ENCODE measurements at regions not wholly inside any gene's neighbourhood (a gene's known extent, or its start where the extent isn't known, plus 50 kb on each side); places are given as distances from the start of the nearest gene placed in this dataset.

DNA sequence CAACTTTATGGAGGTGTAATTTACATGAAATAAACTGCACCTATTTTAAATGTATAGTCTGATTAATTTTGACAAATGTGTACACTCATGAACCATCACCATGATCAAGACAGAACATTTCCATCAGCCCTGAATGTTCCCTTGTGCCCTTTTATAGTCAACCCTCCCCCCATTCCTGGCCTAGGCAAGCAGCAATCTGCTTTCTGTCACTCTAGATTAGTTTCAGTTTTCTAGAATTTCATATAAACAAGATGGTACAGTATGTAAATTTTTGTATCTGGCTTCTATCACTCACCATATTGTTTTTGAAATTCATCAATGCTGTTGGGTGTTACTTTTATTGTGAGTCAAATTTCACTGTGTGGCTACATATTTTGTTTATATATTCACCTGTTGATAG, 234.2 kb upstream of the RPS6KA3 start:
- H3K4me1 Mint-ChIP-seq, result no peaks in the 10 kb centered on the region
- DNase-seq (ENCODE audit: low spot score), result no peak
- POLR2A ChIA-PET, result no interaction called here
- no peak overlapping the region for H3K27ac Mint-ChIP-seq
- no peak for ATAC-seq
- H3K9me3 Mint-ChIP-seq, result no peaks in the 10 kb centered on the region
- TF ChIP-seq KAT7 (CRISPR knock-in tag; IDR thresholded peaks at IDR 0.05; ENCODE audit: borderline replicate concordance), result no peak
- no peak for TF ChIP-seq GRHL2 (CRISPR knock-in tag; IDR thresholded peaks at IDR 0.05; ENCODE audit: insufficient replicate concordance, severe bottlenecking)
- TF ChIP-seq, protein P1, sequence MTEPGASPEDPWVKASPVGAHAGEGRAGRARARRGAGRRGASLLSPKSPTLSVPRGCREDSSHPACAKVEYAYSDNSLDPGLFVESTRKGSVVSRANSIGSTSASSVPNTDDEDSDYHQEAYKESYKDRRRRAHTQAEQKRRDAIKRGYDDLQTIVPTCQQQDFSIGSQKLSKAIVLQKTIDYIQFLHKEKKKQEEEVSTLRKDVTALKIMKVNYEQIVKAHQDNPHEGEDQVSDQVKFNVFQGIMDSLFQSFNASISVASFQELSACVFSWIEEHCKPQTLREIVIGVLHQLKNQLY (CRISPR knock-in tag; IDR thresholded peaks at IDR 0.05), result no peak
- TF ChIP-seq, protein P2, sequence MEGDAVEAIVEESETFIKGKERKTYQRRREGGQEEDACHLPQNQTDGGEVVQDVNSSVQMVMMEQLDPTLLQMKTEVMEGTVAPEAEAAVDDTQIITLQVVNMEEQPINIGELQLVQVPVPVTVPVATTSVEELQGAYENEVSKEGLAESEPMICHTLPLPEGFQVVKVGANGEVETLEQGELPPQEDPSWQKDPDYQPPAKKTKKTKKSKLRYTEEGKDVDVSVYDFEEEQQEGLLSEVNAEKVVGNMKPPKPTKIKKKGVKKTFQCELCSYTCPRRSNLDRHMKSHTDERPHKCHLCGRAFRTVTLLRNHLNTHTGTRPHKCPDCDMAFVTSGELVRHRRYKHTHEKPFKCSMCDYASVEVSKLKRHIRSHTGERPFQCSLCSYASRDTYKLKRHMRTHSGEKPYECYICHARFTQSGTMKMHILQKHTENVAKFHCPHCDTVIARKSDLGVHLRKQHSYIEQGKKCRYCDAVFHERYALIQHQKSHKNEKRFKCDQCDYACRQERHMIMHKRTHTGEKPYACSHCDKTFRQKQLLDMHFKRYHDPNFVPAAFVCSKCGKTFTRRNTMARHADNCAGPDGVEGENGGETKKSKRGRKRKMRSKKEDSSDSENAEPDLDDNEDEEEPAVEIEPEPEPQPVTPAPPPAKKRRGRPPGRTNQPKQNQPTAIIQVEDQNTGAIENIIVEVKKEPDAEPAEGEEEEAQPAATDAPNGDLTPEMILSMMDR (IDR thresholded peaks at IDR 0.05), result no peak
- TF ChIP-seq, protein P3, sequence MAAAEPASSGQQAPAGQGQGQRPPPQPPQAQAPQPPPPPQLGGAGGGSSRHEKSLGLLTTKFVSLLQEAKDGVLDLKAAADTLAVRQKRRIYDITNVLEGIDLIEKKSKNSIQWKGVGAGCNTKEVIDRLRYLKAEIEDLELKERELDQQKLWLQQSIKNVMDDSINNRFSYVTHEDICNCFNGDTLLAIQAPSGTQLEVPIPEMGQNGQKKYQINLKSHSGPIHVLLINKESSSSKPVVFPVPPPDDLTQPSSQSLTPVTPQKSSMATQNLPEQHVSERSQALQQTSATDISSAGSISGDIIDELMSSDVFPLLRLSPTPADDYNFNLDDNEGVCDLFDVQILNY (CRISPR knock-in tag; IDR thresholded peaks at IDR 0.05), result no peak
- no peak for TF ChIP-seq FOXJ3 (CRISPR knock-in tag; IDR thresholded peaks at IDR 0.05; ENCODE audit: borderline replicate concordance)
- TF ChIP-seq NFYB (CRISPR knock-in tag; conservative IDR thresholded peaks at IDR 0.05; ENCODE audit: low read depth), result no peak
- TF ChIP-seq, protein P4, sequence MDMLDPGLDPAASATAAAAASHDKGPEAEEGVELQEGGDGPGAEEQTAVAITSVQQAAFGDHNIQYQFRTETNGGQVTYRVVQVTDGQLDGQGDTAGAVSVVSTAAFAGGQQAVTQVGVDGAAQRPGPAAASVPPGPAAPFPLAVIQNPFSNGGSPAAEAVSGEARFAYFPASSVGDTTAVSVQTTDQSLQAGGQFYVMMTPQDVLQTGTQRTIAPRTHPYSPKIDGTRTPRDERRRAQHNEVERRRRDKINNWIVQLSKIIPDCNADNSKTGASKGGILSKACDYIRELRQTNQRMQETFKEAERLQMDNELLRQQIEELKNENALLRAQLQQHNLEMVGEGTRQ (CRISPR knock-in tag; IDR thresholded peaks at IDR 0.05), result no peak
- no peak for TF ChIP-seq ZNF138 (CRISPR knock-in tag; conservative IDR thresholded peaks at IDR 0.05)
- TF ChIP-seq, protein P5, sequence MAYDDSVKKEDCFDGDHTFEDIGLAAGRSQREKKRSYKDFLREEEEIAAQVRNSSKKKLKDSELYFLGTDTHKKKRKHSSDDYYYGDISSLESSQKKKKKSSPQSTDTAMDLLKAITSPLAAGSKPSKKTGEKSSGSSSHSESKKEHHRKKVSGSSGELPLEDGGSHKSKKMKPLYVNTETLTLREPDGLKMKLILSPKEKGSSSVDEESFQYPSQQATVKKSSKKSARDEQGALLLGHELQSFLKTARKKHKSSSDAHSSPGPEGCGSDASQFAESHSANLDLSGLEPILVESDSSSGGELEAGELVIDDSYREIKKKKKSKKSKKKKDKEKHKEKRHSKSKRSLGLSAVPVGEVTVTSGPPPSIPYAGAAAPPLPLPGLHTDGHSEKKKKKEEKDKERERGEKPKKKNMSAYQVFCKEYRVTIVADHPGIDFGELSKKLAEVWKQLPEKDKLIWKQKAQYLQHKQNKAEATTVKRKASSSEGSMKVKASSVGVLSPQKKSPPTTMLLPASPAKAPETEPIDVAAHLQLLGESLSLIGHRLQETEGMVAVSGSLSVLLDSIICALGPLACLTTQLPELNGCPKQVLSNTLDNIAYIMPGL (CRISPR knock-in tag; IDR thresholded peaks at IDR 0.05), result no peak
- TF ChIP-seq, protein P6, sequence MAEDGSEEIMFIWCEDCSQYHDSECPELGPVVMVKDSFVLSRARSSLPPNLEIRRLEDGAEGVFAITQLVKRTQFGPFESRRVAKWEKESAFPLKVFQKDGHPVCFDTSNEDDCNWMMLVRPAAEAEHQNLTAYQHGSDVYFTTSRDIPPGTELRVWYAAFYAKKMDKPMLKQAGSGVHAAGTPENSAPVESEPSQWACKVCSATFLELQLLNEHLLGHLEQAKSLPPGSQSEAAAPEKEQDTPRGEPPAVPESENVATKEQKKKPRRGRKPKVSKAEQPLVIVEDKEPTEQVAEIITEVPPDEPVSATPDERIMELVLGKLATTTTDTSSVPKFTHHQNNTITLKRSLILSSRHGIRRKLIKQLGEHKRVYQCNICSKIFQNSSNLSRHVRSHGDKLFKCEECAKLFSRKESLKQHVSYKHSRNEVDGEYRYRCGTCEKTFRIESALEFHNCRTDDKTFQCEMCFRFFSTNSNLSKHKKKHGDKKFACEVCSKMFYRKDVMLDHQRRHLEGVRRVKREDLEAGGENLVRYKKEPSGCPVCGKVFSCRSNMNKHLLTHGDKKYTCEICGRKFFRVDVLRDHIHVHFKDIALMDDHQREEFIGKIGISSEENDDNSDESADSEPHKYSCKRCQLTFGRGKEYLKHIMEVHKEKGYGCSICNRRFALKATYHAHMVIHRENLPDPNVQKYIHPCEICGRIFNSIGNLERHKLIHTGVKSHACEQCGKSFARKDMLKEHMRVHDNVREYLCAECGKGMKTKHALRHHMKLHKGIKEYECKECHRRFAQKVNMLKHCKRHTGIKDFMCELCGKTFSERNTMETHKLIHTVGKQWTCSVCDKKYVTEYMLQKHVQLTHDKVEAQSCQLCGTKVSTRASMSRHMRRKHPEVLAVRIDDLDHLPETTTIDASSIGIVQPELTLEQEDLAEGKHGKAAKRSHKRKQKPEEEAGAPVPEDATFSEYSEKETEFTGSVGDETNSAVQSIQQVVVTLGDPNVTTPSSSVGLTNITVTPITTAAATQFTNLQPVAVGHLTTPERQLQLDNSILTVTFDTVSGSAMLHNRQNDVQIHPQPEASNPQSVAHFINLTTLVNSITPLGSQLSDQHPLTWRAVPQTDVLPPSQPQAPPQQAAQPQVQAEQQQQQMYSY (CRISPR knock-in tag; IDR thresholded peaks at IDR 0.05), result no peak
- TF ChIP-seq, protein P7, sequence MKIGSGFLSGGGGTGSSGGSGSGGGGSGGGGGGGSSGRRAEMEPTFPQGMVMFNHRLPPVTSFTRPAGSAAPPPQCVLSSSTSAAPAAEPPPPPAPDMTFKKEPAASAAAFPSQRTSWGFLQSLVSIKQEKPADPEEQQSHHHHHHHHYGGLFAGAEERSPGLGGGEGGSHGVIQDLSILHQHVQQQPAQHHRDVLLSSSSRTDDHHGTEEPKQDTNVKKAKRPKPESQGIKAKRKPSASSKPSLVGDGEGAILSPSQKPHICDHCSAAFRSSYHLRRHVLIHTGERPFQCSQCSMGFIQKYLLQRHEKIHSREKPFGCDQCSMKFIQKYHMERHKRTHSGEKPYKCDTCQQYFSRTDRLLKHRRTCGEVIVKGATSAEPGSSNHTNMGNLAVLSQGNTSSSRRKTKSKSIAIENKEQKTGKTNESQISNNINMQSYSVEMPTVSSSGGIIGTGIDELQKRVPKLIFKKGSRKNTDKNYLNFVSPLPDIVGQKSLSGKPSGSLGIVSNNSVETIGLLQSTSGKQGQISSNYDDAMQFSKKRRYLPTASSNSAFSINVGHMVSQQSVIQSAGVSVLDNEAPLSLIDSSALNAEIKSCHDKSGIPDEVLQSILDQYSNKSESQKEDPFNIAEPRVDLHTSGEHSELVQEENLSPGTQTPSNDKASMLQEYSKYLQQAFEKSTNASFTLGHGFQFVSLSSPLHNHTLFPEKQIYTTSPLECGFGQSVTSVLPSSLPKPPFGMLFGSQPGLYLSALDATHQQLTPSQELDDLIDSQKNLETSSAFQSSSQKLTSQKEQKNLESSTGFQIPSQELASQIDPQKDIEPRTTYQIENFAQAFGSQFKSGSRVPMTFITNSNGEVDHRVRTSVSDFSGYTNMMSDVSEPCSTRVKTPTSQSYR (CRISPR knock-in tag; IDR thresholded peaks at IDR 0.05), result no peak
- TF ChIP-seq, protein P8, sequence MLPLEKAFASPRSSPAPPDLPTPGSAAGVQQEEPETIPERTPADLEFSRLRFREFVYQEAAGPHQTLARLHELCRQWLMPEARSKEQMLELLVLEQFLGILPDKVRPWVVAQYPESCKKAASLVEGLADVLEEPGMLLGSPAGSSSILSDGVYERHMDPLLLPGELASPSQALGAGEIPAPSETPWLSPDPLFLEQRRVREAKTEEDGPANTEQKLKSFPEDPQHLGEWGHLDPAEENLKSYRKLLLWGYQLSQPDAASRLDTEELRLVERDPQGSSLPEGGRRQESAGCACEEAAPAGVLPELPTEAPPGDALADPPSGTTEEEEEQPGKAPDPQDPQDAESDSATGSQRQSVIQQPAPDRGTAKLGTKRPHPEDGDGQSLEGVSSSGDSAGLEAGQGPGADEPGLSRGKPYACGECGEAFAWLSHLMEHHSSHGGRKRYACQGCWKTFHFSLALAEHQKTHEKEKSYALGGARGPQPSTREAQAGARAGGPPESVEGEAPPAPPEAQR (CRISPR knock-in tag; IDR thresholded peaks at IDR 0.05), result no peak
- TF ChIP-seq TP53 (CRISPR knock-in tag; IDR thresholded peaks at IDR 0.05), result no peak
- TF ChIP-seq, protein P9, sequence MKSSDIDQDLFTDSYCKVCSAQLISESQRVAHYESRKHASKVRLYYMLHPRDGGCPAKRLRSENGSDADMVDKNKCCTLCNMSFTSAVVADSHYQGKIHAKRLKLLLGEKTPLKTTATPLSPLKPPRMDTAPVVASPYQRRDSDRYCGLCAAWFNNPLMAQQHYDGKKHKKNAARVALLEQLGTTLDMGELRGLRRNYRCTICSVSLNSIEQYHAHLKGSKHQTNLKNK (CRISPR knock-in tag; IDR thresholded peaks at IDR 0.05), result no peak
- no peak overlapping the region for H3K4me3 Mint-ChIP-seq
- CTCF ChIA-PET, result no interaction called here
- H3K27me3 Mint-ChIP-seq (ENCODE audit: low read depth), result no peaks in the 10 kb centered on the region
- H3K36me3 Mint-ChIP-seq, result no peaks in the 10 kb centered on the region

All from WTC11 (cell line).